Epithelial cell of esophagus (primary cell): ENCODE measurements at regions not wholly inside any gene's neighbourhood (a gene's known extent, or its start where the extent isn't known, plus 50 kb on each side); places are given as distances from the start of the nearest gene placed in this dataset.

Experiments used
- DNase-seq: peaks from one replicate; pipeline ENCODE4 v3.0.0; 2010; ENCODE audit warnings: low read depth
- H3K4me3 ChIP-seq: 2 replicates; pipeline ENCODE4 v1.5.1; 2011; ENCODE audit warnings: mild to moderate bottlenecking, low read length, control low read depth
- CTCF ChIP-seq: IDR thresholded peaks from 2 replicates; pipeline ENCODE4 v1.5.1; 2011; ENCODE audit warnings: low read depth, mild to moderate bottlenecking, low read length, control low read depth, inconsistent platforms; ENCODE audit not compliant: insufficient read depth; ENCODE audit errors: missing control alignments

GRCh38 chr5:122533825-122534224 is 221.8 kb downstream of the SNCAIP start:
- H3K4me3 ChIP-seq, result no peak overlapping the region
- TF ChIP-seq CTCF, result no peak
- no peak for DNase-seq

- DNase-seq, result no peak
- no peak for TF ChIP-seq CTCF
- no peak overlapping the region for H3K4me3 ChIP-seq
Measured at GRCh38 chr5:122534829-122535228, 222.8 kb downstream of the SNCAIP start.

- DNase-seq, result no peak
- no peak for TF ChIP-seq CTCF
- no peak overlapping the region for H3K4me3 ChIP-seq
Measured at GRCh38 chr5:122541388-122541787, 229.4 kb downstream of the SNCAIP start.

- TF ChIP-seq CTCF, result no peak
- no peak overlapping the region for H3K4me3 ChIP-seq
- no peak for DNase-seq
Measured at GRCh38 chr5:122545986-122546385, 228.9 kb upstream of the SNX2 start.

- no peak for DNase-seq
Measured at GRCh38 chr5:122547219-122547618, 227.7 kb upstream of the SNX2 start.

GRCh38 chr5:122547669-122548068 is 227.2 kb upstream of the SNX2 start:
- no peak overlapping the region for H3K4me3 ChIP-seq
- no peak for DNase-seq
- TF ChIP-seq CTCF, result no peak

More at GRCh38 chr5:122547219-122547618, 227.7 kb upstream of the SNX2 start:
- H3K4me3 ChIP-seq, result no peak overlapping the region
- TF ChIP-seq CTCF, result no peak

- DNase-seq, result peak; percentile 15
- TF ChIP-seq CTCF, result no peak
- no peak overlapping the region for H3K4me3 ChIP-seq
Measured at GRCh38 chr5:122559676-122560075, 215.2 kb upstream of the SNX2 start.
